Activated CD8-positive, alpha-beta T cell treated with anti-CD3 and anti-CD28 coated beads for 36 hours (primary cell): ENCODE measurements at regions not wholly inside any gene's neighbourhood (a gene's known extent, or its start where the extent isn't known, plus 50 kb on each side); places are given as distances from the start of the nearest gene placed in this dataset.

ENCODE experiments used
- ATAC-seq: fragments of 200-7000 bp; cut with Tn5 transposase; one replicate; pipeline ENCODE4 v1.10.0; 2021; ENCODE audit warnings: mild to moderate bottlenecking, moderate library complexity
- CTCF ChIA-PET: fragments of 350-600 bp; sonication (Branson Sonifier 250); formaldehyde crosslinking; loops from one replicate; lab custom pipeline; 2021; ENCODE audit warnings: antibody characterized with exemption; lab: Charles Lee
- POLR2A ChIA-PET: fragments of 350-600 bp; sonication (Branson Sonifier 250); formaldehyde crosslinking; loops from one replicate; lab custom pipeline; 2021; ENCODE audit warnings: antibody characterized with exemption; lab: Charles Lee
- DNase-seq: peaks from one replicate; pipeline ENCODE4 v3.0.0-alpha.2; 2020
- H3K27ac Mint-ChIP-seq: one replicate; pipeline ENCODE4 v1.8.0; 2021; ENCODE audit warnings: mild to moderate bottlenecking, mixed read lengths
- H3K27me3 Mint-ChIP-seq: one replicate; pipeline ENCODE4 v1.8.0; 2021; ENCODE audit warnings: mixed read lengths
- H3K36me3 Mint-ChIP-seq: one replicate; pipeline ENCODE4 v1.8.0; 2021; ENCODE audit warnings: low read depth, mixed read lengths
- H3K4me1 Mint-ChIP-seq: one replicate; pipeline ENCODE4 v1.8.0; 2021; ENCODE audit warnings: low read depth, mixed read lengths
- H3K4me3 Mint-ChIP-seq: one replicate; pipeline ENCODE4 v1.8.0; 2021; ENCODE audit warnings: mild to moderate bottlenecking, moderate library complexity, mixed read lengths
- H3K9me3 Mint-ChIP-seq: one replicate; pipeline ENCODE4 v1.8.0; 2021; ENCODE audit warnings: mixed read lengths
- CTCF ChIP-seq: fragments of 200-600 bp; IDR thresholded peaks from one replicate; pipeline ENCODE4 v1.8.0; 2022; ENCODE audit warnings: antibody characterized with exemption, mild to moderate bottlenecking
- intact Hi-C: fragments of 100-400 bp; cut with micrococcal nuclease; formaldehyde crosslinking; loops from one replicate; pipeline ENCODE4 v1.10.0; 2022

- no peak overlapping the region for H3K27ac Mint-ChIP-seq
- H3K36me3 Mint-ChIP-seq: no peaks in the 10 kb centered on the region
- H3K4me3 Mint-ChIP-seq: no peak overlapping the region
- intact Hi-C loops: no loop called here
- no peaks in the 10 kb centered on the region for H3K9me3 Mint-ChIP-seq
- no peak for DNase-seq
- ChIA-PET POLR2A (no interaction called here), CTCF (no interaction called here)
- no peak for TF ChIP-seq CTCF
- no peaks in the 10 kb centered on the region for H3K4me1 Mint-ChIP-seq
- H3K27me3 Mint-ChIP-seq: no peaks in the 10 kb centered on the region
- ATAC-seq: no peak
Observed at GRCh38 chr11:92829671-92830070, 139.8 kb upstream of the MTNR1B start.

GRCh38 chr11:92830377-92831155 lies 138.9 kb upstream of the MTNR1B start:
- Mint-ChIP-seq H3K9me3 (no peaks in the 10 kb centered on the region), H3K4me1 (no peaks in the 10 kb centered on the region), H3K4me3 (no peak overlapping the region), H3K27me3 (no peaks in the 10 kb centered on the region), H3K36me3 (no peaks in the 10 kb centered on the region), H3K27ac (no peak overlapping the region)
- POLR2A ChIA-PET: no interaction called here
- TF ChIP-seq CTCF: no peak
- DNase-seq (no peak), ATAC-seq (no peak)
- intact Hi-C loops: no loop called here
- CTCF ChIA-PET: no interaction called here

- ChIA-PET POLR2A (no interaction called here), CTCF (no interaction called here)
- Mint-ChIP-seq H3K4me1 (no peaks in the 10 kb centered on the region), H3K27ac (no peak overlapping the region), H3K9me3 (no peaks in the 10 kb centered on the region), H3K36me3 (no peaks in the 10 kb centered on the region), H3K27me3 (no peaks in the 10 kb centered on the region), H3K4me3 (no peak overlapping the region)
- DNase-seq (no peak), ATAC-seq (no peak)
- TF ChIP-seq CTCF: no peak
- intact Hi-C loops: no loop called here
Observed at GRCh38 chr11:92834296-92835020, 135.0 kb upstream of the MTNR1B start.

- no peak overlapping the region for H3K27ac Mint-ChIP-seq
- no peaks in the 10 kb centered on the region for H3K36me3 Mint-ChIP-seq
- H3K4me3 Mint-ChIP-seq: no peak overlapping the region
- ChIA-PET POLR2A (no interaction called here), CTCF (no interaction called here)
- no peak for TF ChIP-seq CTCF
- no peaks in the 10 kb centered on the region for H3K4me1 Mint-ChIP-seq
- DNase-seq (no peak), ATAC-seq (no peak)
- H3K27me3 Mint-ChIP-seq: no peaks in the 10 kb centered on the region
- H3K9me3 Mint-ChIP-seq: no peaks in the 10 kb centered on the region
- intact Hi-C loops: no loop called here
Observed at GRCh38 chr11:92837595-92837994, 131.9 kb upstream of the MTNR1B start.

- POLR2A ChIA-PET: no interaction called here
- Mint-ChIP-seq H3K4me3 (no peak overlapping the region), H3K9me3 (no peaks in the 10 kb centered on the region), H3K27me3 (no peaks in the 10 kb centered on the region), H3K27ac (no peak overlapping the region), H3K36me3 (no peaks in the 10 kb centered on the region), H3K4me1 (no peaks in the 10 kb centered on the region)
- intact Hi-C loops: no loop called here
- CTCF ChIA-PET: no interaction called here
- TF ChIP-seq CTCF: no peak
- DNase-seq: no peak
- no peak for ATAC-seq
Observed at GRCh38 chr11:92838759-92839310, 130.6 kb upstream of the MTNR1B start.
